HG03469 (cell line): ENCODE measurements at regions not wholly inside any gene's neighbourhood (a gene's known extent, or its start where the extent isn't known, plus 50 kb on each side); places are given as distances from the start of the nearest gene placed in this dataset.

Experiments
- ATAC-seq: cut with Tn5 transposase; IDR thresholded peaks from one replicate; pipeline ENCODE4 v1.9.1; 2021; ENCODE audit warnings: mild to moderate bottlenecking, moderate library complexity, moderate number of reproducible peaks; ENCODE audit not compliant: unreplicated experiment

DNA sequence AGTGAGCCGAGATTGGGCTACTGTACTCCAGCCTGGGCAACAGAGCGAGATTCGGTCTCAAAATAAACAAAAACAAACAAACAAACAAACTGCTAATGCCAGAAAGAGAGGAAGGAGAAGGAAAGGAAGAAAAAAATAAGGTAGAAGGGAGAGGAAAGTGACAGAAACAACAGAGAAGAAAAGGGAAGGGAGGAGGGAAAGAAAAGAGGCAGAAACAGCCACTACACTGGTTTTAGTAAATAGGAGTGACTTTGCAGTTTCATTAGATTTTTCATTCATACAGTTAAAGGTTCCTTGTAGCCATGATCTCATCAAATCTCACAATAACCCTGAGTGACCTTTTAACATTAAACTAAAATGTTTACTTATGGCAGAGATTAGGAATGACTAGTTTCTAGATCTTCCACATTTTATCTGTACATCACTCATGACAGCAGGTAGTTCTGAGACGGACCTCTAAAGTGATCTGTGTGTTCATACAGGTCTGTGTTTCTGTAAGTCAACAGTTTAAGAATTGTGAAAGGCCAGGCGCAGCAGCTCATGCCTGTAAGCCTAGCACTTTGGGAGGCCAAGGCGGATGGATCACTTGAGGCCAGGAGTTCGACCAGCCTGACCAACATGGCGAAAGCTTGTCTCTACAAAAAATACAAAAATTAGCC, 191.3 kb upstream of the KLF14 start:
- no peak for ATAC-seq

DNA sequence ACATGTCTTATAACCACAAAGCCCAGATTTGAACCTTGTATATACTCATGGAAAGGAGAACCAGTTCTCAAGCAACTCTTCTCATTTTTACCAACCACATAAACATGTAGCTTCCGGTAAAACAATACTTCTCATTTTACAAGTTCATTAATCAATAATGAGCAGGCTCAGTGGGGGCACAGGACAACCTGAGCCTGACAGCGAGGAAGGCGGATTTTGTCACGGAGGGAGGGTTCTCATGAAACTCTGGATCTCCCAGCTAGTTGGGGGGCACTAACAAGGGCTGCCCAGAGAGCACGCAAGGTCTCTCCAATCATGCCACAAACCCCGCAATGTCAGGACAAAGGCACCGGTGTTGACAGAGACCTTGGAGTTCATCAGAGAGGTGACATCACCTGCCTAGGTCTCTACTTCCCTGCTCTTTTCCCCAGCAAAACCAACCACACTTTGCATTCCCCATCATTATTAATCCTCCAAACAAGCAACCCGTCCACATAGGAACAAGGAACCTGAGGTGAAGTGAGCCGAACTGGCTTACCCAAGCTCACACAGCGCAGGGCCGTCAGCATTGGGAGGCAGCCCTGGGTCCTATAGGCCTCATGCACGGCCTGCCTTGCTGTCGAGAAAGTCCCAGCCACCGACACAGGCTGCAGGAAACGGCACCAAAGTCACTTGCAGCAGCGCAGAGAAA, 192.1 kb upstream of the KLF14 start:
- no peak for ATAC-seq

- ATAC-seq, result no peak
Measured at GRCh38 chr7:130927062-130927461, 193.1 kb upstream of the KLF14 start.

- no peak for ATAC-seq
Measured at GRCh38 chr7:130927564-130927963, 193.6 kb upstream of the KLF14 start.

DNA sequence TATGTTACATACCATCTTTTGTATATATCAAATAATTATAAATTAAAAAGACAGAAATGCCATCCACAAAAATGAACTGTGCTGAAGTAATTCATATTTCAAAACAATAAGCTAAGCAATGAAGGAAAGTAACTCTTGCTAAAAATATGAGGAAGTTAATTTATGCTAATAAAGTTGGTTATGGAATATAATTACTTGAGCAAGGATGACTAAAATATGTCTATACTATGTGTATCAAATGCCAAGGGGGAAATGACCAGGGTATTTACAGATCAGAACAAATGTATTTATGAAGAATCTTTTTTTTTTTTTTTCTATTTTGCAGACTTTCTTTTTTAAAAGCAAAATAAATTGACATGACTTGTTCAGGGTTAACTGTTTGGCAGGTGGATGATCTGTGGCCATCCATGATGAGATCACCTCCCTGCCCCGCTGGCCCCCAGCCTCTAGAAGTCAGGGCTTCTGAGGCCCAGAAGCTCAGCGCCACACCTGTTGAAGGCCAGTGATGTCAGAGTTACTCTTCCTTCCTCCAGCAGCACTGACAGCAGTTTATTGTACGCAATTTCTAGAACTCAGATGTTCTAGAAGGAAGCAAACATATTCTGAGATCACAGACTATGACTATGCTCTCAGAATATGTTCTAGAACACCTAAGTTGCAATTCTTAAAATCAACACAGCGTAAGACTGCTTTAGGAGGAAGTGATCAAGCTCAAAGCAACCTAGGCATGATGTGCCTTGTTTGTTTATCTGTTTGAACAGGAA, 196.1 kb upstream of the KLF14 start:
- no peak for ATAC-seq

DNA sequence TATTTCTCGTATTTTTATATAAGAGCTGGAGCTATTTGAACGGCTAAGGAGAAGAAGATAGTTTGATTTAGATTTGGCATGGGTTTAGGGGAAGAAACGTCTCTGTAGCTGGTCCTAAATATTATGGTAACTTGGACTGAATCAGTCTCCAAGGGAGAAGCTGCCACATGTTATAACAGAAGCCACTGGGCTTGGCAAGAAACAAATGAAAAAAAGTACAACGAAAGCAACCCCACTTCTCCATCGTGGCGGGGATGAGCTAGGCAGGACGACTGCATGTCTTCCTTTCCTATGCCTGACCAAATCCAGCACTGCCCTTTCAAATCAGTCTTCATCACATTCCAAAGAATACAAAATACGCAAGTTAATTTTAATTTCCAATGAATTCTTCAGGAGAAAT, 196.7 kb upstream of the KLF14 start:
- no peak for ATAC-seq

- ATAC-seq, result no peak
Measured at GRCh38 chr7:130931423-130931822, 197.4 kb upstream of the KLF14 start.

DNA sequence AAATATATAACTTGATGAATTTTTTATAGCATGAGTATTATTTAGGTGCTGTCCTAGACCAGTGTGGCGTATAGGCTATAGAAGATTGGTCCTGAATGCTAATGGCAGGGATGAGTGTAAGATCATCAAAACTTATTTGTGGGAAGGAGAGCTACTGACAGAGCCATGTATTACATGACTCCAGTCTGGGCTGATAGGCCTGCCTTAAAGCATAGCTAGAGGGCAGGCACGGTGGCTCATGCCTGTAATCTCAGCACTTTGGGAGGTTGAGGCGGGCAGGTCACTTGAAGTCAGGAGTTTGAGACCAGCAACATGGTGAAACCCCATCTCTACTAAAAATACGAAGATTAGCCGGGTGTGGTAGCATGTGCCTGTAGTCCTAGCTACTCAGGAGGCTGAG, 198.1 kb upstream of the KLF14 start:
- ATAC-seq, result no peak

GRCh38 chr7:130932667-130933432, 198.8 kb upstream of the KLF14 start:
- ATAC-seq, result no peak

DNA sequence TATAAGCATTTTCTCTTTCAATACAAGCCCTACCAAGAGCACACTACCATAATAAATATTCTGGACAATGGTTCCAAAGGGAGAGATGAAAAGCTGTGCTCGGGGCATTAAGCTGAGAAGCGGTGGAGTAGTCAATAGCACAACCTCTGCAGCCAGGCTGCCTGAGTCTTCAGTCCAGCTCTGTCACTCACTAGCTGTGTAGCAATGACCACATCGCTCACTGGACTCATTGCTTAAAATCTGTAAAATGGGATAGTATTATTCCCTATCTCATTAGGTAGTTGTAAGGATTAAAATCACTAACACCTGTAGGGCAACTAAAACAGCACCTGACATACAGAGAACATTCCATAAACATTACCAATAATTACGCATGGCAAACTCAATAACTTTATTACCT, 199.9 kb upstream of the KLF14 start:
- ATAC-seq, result no peak

GRCh38 chr7:130935564-130936157, 201.7 kb upstream of the KLF14 start:
- ATAC-seq, result no peak

DNA sequence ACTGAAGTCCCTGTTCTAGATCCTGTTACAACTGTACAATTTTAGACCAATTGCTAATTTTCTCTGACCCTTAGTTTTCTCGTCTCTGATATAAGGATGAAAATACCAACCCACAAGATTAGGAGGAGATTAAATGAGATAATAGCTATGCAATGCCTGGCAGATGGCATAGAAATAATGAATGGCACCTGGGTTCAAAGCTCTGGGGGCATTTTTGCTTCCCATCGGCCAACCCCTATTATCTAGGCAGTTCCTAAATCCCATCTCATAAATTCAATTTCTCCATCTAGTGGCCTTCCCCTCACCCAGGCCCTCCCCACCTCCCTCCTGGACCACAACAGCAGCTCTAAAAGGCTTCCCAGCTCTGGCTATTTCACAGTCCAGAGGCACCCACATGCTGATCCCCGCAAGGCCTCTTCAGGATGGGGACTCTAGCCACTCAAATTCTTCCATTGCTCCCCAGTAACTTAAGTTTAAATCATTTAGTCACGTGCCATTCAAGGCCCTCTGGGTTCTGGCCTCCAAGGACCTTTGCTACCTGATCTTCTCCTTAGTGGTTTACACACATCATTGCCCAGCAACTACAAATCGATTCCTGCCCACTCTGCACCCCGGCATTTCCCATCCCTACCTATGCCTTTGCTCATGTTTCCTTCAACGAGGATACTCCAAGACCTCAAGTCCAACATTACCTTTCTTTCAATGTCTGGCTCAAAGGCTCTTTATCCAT, 202.4 kb upstream of the KLF14 start:
- ATAC-seq, result no peak

DNA sequence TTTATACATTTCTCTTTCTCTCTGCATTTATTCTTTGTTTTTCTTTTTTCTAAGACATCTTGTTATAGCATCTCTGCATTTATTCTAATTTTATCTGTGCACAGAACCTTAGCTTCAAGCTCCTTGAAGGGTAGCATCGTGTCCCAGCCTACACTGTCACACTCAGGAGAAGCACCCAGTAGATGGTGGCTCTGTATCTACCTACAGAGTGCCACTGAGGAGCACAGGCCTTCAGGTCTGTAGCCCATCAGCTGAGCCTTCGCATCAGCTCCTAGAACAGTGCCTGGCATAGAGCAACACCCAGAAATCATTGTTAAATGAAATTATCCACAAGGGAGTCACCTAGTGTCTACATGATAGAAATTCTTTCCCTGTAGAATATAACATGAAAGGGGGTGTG, 203.0 kb upstream of the KLF14 start:
- no peak for ATAC-seq

- ATAC-seq, result no peak
Measured at GRCh38 chr7:130937830-130938229, 203.8 kb upstream of the KLF14 start.

DNA sequence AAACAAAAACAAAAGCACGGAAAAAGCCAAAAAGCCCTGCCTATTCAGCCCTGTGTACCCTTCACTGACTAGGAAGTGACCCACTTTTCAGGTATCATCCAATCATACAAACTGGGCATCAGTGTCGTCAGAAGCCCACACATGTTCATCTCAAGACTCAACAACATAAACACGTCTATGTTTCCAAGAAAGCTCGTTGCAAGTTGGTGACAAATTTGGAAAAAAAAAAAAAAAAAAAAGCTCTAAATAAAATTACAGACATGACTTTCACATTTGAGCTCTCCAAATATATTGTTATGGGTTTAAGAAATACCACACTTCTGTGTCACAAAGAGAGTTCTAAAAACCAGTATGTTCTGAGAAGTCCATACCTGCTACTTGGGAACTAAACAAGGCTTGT, 204.7 kb upstream of the KLF14 start:
- ATAC-seq, result no peak

- no peak for ATAC-seq
Measured at GRCh38 chr7:130939321-130940095, 205.5 kb upstream of the KLF14 start.

DNA sequence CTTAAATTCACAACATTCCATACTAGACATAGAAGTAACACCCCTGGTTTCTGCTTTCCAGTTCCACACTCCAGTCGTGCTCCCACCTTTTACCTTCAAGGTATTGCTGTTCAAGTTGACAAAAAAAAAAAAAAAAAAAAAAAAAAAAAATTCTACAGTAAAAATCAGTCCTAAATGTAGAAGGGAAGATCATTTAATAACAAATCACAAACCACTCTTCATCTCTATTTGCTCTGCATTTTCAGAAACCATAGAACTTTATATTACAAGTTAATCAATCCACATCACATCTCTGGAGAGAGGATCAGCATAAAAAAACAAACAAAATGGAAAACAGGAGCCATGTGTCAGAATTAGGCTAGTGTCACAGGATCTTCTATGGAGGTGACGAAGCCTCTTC, 206.3 kb upstream of the KLF14 start:
- ATAC-seq, result no peak

DNA sequence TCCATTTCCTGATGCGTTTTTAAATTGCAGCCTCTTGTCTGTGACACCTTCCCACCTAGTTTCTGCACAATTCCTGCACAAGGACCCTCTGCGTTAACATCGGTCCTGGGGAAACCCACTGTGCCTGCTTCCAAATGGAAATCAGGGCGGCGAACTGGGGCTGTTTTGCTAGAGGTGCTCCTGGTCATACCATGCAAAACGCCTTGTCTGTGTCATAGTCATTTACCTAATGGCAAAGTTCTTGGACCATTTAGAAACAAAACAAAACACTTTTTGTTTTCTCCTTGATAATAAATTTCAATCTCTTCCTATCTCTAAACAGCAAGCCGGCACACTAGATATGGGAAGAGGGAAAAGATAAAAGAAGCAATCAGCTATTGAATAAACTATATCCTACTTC, 206.9 kb upstream of the KLF14 start:
- ATAC-seq, result no peak
